HG03520 (cell line): ENCODE measurements at regions not wholly inside any gene's neighbourhood (a gene's known extent, or its start where the extent isn't known, plus 50 kb on each side); places are given as distances from the start of the nearest gene placed in this dataset.

Source experiments
- ATAC-seq: cut with Tn5 transposase; IDR thresholded peaks from one replicate; pipeline ENCODE4 v1.9.1; 2021; ENCODE audit warnings: mild to moderate bottlenecking, moderate library complexity; ENCODE audit not compliant: unreplicated experiment

DNA sequence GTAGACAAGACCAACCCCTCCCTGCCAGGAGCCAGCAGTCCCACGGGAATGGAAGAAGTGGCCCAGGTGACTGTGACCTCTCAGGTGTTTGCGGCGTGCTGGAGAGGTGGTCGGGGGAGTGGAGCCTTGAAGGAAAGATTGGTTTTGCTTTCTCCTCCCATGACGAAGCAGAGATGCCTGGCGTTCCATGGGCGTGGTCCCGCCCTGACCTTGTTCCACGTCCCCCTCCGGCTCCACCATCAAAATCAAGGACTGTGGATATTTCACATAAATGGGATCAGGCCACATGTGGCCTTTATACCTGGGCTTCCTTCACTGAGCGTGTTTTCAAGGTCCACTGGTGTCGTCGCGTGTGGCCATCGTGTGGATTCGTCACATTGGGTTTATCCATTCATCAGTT lies 270.6 kb upstream of the TNRC6C start:
- ATAC-seq = no peak

DNA sequence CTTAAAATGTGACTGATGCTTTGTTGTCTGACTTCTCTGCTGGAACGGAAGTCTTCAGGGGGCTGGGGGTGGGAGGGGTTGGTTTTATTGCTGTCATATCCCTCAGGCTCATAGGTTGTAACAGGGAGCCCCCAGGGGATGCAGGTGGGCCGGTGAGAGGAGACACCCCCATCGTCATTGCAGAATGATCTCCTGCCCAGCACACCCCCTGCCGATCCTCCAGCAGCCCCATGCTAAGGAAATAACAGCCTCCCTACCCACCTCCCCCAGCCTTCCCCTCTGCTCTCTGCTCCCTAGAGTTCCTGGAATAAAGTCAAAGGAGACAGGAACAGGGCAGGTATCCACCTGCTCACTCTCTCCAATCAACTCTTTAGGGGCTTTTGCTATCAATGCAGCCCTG lies 270.1 kb upstream of the TNRC6C start:
- no peak for ATAC-seq

DNA sequence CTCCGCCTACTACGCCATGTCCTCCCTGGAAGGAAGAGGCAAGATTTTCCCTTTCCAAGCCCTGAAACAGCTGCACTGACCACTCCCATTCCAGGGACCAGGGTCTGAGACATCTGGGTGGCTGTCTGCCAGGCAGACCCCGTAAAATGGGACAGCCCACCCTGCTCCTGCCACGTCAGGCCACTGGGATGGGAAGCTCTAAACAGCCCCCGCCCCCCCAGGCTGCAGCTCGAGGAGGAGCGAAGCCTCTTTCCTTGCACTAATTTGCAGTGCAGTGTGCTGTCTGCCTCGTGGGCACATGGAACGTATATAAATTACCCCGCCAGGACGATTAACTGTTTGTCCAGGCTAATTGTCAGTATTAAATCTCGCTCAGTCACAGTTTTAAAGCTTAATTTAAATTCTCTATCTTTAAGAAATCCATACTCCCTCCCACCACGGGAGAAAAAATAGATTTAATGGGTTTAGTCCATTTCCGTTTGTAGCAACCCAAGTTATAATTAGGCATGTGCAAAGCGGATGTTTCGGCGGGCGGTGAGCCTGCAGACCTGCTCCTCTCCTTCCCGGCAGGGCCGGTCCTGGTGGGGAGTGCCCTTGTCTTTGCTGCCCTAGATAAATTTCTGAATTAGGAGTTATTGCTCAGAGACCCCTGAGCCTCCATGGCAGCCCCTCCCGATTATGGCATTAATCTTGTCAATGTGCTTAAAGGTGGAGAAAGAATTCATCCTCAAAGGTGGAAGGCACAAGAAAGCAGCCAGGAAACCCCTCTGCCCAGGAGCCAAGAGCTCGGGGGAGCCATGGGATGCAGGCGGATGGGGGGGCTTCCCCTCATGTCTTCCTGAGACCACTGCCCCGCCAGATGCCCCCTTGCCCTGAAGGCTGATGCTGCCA lies 268.0 kb upstream of the TNRC6C start:
- no peak for ATAC-seq

DNA sequence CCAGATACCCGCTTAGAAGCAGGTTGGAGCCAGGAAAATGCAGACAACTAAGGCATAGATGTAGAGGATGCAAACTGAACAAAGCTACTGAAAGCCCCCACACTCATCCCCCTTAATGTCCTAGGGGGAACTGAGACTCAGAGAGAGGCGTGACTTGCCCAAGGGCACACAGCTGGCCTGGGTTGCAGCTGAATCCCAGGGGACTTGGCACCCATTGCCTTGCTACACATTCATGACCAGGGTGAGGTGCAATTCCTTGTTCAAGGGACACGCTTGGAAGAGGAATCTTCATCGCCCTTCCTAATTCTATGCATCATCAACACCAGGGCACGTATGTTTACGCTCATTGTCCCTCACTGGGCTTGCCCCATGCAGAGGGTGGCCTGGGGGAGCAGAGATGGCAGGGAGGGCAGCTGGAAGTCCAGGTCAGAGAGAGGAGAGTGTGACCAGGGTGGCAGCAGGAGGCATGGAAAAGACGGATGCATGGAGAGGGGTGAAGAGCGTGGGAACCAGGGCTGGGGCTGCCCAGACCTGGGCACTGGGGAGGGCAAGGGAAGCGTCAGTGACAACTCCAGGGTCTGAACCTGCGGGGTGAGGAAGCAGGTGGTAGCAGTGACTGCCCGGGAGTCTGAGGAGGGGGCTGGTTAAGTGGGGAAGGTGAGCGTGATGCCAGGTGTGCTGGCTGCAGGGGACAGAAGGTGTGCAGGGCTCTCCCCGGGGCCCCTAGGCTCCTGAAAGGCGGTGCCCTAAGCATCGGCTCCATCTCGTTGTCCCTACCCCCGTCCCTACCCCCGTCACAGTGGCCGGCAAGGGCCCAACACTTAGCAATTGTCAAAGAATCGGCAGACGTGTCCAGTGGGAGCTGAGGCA lies 267.1 kb upstream of the TNRC6C start:
- no peak for ATAC-seq

DNA sequence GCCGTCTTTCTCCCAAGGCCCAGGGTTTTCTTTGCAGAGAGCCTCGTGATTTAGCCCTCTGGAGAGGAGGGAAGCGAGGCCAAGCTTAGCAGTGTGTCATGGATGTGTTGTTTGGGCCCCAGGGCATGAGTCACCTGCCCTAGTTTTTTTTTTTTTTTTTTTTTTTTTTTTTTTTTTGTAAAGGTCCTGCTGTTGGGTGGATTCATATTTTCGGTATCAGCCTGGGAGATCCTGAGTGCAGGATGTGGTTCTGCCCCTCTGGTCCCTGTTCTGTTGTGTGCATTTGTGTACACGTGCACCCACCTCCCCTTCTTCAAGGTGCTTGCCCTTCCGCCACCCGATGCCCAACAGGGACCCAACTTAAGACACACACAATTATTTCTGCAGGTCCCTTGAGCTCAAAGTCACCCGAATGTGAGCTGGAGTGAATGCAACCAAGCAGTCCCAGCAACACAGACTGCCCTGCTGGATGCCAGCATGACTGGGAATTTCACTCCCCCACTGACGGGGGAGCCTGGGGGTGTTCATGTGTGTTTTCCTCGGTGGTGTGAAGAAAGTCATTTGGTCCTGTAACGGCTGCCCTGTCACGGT lies 265.8 kb upstream of the TNRC6C start:
- no peak for ATAC-seq

DNA sequence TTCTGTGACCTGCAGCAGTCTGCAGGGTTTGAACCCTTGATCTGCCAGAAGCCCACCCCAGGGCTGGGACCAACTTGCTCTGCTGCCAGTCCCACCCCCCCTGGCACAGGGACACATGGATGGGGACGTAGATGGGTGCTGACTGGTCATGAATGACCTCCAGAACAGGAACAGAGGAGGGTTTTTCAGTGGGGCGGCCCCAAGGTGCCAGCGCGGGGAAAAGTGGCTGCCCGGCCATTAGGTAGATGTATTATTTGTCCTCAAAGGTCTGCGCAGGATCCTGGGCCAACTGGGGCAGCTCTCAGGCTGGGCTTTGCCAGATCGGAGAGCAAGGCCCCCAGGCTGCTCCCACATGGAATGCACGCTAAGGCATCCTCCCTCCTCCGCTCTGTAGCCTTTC lies 265.2 kb upstream of the TNRC6C start:
- no peak for ATAC-seq

DNA sequence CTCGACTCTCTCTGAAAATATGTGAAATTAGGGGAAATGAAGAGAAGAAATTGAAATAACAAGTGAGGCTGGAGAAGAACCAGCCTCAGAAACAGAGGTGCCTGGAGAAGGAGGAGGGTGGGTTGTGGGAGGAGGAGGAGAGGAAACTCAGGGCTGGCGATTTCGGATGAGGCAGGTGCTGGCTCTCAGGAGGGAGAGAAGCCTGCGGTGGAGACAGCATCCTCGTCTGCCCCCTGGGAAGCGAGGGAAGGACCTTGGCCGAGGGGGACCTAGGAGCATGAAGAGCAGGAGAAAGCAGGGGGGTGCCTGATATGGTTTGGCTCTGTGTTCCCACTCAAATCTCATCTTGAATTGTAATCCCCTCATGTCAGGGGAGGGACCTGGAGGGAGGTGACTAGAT lies 264.7 kb upstream of the TNRC6C start:
- ATAC-seq = no peak

DNA sequence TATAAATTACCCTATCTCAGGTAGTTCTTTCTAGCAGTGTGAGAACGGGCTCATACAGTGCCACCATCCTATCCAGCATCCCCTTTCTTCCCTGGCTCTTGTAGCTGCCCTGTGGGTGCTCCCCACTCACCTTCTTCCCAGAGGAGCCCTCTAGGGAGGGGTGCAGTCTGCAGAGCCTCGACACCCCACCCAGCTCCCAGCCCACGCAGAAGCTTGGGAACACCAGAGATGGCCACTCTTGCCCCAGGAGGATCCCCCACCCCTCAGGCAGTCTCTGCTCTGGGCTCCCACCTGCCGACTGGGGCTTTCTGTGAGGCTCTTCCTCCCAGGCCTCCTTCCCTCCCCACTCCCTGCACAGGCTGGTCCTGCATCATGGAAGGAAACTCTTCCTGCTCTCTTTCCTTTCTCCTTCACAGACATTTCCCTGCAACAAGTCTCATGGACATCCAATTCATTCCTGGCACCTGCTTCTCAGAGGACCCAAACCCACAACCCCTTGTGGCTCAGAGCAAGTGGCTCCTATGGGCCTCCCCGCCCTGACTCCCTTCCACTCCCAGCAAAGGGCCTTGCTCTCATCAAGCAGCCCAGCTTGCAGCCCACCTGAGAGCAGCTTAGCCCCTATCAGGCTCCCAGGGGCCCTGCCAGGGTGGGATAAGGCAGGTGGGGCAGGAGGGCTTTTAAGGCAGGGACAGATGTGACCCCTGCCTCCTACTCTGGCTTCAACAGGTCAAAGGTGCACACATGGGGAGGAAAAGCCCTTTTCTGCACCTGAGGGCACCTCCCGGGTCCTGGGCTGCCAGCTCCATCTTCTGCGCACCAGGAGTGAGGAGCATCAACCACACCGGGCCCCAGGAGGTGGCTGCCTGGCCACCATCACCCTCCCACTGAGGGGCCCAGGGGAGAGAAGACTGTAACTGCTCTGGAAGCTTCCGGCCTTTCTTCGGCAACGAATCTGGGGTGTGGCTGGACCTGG lies 263.8 kb upstream of the TNRC6C start:
- no peak for ATAC-seq

DNA sequence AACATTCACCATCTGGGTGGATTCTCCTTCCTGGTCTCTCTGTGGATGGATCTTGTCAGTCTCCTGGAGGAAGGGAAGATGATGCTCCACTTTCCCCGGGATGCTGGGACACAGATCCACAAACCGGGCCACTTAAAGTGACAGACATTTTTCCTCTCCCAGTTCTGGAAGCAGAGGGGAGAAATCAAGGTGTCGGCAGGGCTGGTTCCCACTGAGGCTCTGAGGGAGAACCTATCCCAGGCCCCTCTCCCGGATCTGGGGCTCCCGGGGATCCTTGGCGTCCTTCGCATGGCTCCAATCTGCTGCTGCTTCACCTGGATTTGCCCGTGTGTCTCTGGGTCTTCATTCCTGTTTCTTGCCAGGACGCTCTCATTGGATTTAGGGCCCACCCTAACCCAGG lies 263.1 kb upstream of the TNRC6C start:
- ATAC-seq = no peak

DNA sequence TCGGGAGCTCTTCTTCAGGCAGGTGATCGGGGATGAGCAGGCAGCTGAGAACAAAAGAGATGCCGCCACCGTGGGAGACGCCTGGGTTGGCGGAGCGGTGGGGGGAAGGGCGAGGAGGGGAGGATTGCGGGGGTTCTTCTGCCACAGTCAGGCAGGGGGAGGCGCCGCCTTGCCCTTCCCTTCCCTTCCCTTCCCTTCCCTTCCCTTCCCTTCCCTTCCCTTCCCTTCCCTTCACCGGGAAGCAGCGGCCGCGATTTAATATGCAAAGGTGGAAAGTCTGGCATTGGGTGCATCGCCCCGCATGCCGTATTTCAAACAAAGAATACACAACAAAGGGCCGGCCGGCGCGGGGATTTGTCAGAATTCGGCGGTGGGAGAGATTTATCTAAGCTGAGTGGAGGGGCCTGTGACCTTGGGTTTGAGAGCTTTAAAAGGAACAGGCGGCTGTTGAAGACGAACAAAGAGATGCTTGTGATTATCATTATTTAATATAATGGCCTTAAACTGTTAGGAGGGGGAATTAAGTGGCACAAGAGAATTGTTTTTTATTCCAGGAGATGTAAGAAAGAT lies 262.3 kb upstream of the TNRC6C start:
- ATAC-seq = no peak

DNA sequence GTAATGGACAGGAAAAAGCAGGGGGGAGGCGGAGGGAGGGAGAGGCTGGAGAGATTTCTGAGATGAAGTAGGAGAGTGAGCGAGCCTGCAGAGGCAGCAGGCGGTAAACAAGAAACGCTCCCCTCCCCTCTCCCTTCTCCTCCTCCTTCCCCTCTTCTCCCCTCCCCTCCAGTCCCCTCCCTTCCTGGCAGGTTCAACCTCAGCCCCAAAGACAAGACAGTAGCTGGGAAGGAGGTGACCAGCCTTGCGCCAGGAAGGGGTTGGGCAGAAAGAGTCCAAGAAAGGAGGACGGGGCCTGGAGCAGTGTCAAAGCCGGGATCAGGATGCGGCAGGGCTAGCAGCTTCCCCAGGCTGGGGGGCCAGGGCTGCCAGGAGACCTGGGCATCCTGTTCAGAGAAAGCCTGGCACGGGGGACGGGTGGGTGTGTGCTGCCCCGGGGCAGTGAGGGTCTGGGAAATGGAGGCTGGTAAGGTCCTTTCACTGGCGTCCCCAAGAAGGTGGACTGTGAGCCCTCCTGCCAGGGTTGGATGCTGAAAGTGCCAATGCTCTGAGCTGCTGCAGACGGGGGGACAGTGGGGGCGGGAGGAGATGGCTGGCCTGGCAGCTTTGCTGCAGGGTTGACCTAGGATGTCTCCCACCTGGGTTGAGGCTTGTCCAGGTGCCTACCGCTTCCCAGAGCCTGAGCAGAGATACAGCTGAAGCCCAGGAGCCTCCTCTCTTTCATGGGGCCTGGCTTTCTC lies 261.6 kb upstream of the TNRC6C start:
- ATAC-seq = no peak

DNA sequence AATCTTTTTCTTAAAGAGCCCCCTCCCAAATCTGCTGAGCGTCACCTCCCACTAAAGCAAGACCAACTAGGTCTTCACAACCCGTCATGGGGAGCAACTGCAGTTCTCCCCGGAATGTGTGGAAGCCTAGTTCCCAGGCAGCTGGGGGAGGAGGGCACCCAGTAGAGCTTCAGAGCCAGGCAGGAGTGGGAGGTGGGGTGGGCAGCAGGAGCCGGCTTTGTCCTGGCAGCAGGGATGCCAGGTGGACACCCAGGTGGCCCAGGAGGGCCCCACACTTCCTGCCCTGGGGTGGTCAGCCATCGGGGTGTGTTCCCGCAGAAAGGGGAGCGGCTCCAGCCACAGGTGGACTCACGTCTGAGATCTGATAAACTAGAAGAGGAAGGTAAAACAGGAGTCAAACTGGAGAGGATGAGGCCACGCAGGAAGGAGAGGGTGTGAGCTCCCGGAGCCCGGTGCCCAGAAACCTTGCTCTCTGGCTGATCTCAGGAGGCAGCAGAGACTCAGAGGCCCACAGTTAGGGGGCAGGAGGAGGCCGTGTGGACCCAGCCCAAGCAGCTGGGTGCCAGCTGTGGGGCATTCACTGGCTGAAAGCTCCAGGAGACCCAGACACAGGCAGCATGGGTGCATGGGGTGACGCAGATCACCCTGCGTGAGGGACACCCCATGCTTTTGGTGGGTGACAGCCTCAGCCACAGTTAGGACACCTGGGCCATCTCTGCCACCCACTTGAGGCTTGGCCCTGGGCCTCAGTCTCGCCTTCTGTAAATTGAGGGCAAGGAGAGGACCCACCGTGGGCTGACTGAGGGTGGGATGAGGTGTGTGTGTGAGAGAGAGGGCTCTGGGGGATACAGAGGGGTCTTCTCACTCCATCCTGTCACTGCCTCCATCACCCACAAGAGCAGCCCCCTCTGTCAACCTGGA lies 260.8 kb upstream of the TNRC6C start:
- no peak for ATAC-seq

DNA sequence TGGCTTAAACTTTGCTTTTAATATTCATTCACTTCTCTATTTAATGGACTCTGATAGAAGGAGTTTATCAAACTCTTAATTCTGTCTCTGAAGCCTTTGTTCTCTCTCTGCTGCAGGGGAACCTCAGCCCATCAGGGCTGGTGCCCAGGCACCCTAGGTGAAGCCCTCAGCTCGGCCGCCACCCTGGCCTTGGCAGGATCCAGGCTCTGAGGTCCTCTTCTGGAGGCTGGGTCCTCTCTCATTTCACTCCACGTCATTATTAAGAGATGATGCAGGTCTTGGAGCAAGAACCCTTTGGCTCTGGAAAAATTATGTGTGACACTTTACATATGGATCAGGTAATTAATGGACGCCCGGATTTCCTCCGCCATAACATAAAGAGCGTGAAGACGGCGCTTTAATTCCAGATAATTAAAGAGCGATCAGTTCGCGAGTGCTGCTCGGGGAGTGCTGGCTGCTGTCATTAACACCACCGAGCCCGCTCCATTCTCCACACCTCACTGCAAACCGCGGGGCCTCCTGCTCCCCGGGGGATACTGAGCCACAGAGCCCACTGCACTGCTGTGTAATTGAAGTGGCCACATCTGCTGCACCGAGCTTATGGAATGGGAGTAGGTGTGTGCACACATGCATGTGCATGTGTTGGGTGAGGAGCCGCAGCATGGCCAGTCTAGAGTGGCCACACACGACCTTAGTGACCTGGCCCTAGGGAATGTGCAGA lies 259.4 kb upstream of the TNRC6C start:
- no peak for ATAC-seq

DNA sequence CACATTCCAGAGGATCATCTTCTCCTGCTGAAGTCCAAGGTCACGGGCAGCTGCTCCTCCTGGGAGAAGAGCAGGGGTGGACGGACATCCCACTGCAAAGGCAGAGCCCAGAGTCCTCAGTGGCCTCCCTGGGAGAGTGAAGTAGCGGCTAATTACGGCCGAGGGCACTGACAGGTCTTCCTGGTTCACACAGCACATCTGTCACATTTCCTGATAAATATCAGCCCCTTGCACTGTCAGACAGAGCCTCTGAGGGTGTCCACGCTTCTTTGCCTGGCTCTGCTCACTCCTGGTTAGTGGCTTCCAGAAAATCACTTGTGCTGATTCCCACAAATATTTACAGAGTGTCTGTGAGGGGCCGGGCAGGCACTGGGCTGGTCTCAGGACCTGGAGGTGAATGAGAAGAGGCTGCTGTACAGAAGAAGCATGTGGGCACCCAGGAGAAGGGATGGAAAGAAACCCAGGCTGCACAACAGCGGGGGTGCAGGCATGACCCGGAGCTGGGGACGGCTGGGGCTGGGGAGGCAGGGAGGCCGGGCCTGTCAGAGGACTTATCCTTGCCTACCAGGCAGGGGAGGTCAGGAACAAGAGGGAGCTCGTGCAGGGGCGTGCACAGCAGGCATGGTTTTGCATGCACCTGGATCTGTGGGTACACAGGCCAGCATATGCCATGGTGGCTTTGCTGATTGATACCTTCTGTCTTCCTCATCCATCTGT lies 258.2 kb upstream of the TNRC6C start:
- no peak for ATAC-seq

DNA sequence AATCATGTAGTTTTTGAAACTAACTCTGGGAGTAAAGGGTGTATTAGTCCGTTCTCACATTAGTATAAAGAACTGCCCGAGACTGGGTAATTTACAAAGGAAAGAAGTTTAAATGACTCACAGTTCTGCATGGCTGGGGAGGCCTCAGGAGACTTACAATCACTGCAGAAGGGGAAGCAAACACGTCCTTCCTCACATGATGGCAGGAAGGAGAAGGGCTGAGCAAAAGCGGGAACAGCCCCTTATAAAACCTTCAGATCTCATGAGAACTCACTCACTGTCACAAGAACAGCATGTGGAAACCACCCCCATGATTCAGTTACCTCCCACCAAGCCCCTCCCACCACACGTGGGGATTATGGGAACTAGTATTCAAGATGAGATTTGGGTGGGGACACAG lies 256.5 kb upstream of the TNRC6C start:
- ATAC-seq = no peak

DNA sequence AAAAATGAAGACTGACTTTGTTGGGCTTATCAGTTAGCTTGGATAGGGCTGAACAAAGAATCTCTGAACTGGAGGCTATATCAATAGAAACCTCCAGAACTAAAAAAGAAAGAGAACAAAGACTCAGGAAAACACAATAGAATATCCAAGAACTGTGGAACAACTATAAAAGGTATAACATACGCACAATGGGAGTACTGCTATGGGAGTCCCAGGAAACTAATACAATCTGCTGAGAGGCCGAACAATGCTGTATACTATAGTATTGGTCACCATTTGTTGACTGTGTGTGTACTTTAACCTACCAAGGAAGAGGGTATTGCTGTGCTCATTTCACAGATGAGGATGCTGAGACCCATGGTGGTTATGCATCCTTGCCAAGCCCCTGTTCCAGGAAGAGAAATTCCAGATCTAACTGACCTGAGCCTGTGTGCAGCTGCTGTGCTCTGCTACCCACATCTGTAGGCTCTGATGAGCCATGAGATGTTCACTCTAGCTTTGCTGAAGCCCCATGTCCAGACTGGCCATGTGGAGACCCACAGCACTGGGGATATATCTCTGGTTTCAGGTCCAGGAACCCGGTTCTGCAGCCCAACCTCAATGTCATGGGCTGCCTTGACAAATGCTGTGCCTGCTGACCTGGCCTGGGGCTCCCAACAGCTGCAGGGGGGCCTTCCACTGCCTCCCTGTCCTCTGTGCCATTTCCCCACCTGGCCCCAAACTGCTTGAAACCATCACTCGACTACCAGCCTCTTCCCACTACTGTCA lies 254.3 kb upstream of the TNRC6C start:
- ATAC-seq = no peak
